Mesenchymal stem cell (in vitro differentiated cells and primary cell): ENCODE measurements at regions not wholly inside any gene's neighbourhood (a gene's known extent, or its start where the extent isn't known, plus 50 kb on each side); places are given as distances from the start of the nearest gene placed in this dataset.

Experiments
- DNase-seq: peaks from one replicate; pipeline ENCODE4 v3.0.0-alpha.2; 2013
- H2AFZ ChIP-seq: one replicate; pipeline ENCODE4 v1.6.1; 2013; ENCODE audit warnings: low read depth, mild to moderate bottlenecking, control low read depth, inconsistent platforms, low read length, moderate library complexity
- H2AK5ac ChIP-seq: 2 replicates; pipeline ENCODE4 v1.6.1; 2013; ENCODE audit warnings: low read length, moderate library complexity, mild to moderate bottlenecking, inconsistent platforms; ENCODE audit not compliant: severe bottlenecking
- H2BK120ac ChIP-seq: one replicate; pipeline ENCODE4 v1.6.1; 2013; ENCODE audit warnings: low read depth, mild to moderate bottlenecking, inconsistent platforms, low read length, moderate library complexity
- H2BK12ac ChIP-seq, 2 experiments: one replicate each; pipeline ENCODE4 v1.6.1; 2013; ENCODE audit warnings: inconsistent platforms in 2 of 2, low read length in 2 of 2, mild to moderate bottlenecking in 2 of 2, moderate library complexity in 2 of 2, control low read depth in 1 of 2
- H2BK15ac ChIP-seq: one replicate; pipeline ENCODE4 v1.6.1; 2013; ENCODE audit warnings: mild to moderate bottlenecking, low read depth, inconsistent platforms; ENCODE audit not compliant: poor library complexity, severe bottlenecking
- H2BK5ac ChIP-seq: 2 replicates; pipeline ENCODE4 v1.6.1; 2013; ENCODE audit warnings: low read depth, mild to moderate bottlenecking, low read length, control low read depth, inconsistent platforms; ENCODE audit not compliant: poor library complexity, severe bottlenecking
- H3K14ac ChIP-seq, 2 experiments: one replicate each; pipeline ENCODE4 v1.6.1; 2013; ENCODE audit warnings: inconsistent platforms in 2 of 2, low read length in 2 of 2, control low read depth in 1 of 2, mild to moderate bottlenecking in 1 of 2, moderate library complexity in 1 of 2
- H3K18ac ChIP-seq, 2 experiments: one replicate each; pipeline ENCODE4 v1.6.1; 2013; ENCODE audit warnings: inconsistent platforms in 2 of 2, low read length in 2 of 2, control low read depth in 1 of 2, low read depth in 1 of 2, mild to moderate bottlenecking in 1 of 2
- H3K23ac ChIP-seq, 2 experiments: one replicate each; pipeline ENCODE4 v1.6.1; 2013; ENCODE audit warnings: inconsistent platforms in 2 of 2, low read length in 2 of 2, mild to moderate bottlenecking in 2 of 2, moderate library complexity in 2 of 2, control low read depth in 1 of 2
- H3K27ac ChIP-seq: 2 replicates; pipeline ENCODE4 v1.5.1; 2013; ENCODE audit warnings: mild to moderate bottlenecking, moderate library complexity, low read length, control low read depth, inconsistent platforms; ENCODE audit not compliant: poor library complexity, severe bottlenecking
- H3K27me3 ChIP-seq, 2 experiments: 2 replicates each; pipeline versions ENCODE4 v1.6.1 to v1.7.0; 2013; ENCODE audit warnings: low read length in 2 of 2, mild to moderate bottlenecking in 2 of 2, moderate library complexity in 2 of 2, control low read depth in 1 of 2, inconsistent platforms in 1 of 2; ENCODE audit not compliant: control insufficient read depth in 1 of 2, insufficient read depth in 1 of 2
- H3K36me3 ChIP-seq, 2 experiments: 2 replicates each; pipeline versions ENCODE4 v1.6.1 to v1.7.0; 2013; ENCODE audit warnings: low read length in 2 of 2, control low read depth in 1 of 2, inconsistent platforms in 1 of 2, low read depth in 1 of 2, mild to moderate bottlenecking in 1 of 2; ENCODE audit not compliant: insufficient read depth in 2 of 2, control insufficient read depth in 1 of 2
- H3K4ac ChIP-seq, 2 experiments: one replicate each; pipeline ENCODE4 v1.6.1; 2013; ENCODE audit warnings: inconsistent platforms in 2 of 2, low read length in 2 of 2, mild to moderate bottlenecking in 2 of 2, moderate library complexity in 2 of 2, control low read depth in 1 of 2, low read depth in 1 of 2
- H3K4me1 ChIP-seq: 2 replicates; pipeline ENCODE4 v1.6.1; 2013; ENCODE audit warnings: low read depth, low read length, control low read depth; ENCODE audit not compliant: control insufficient read depth, insufficient read depth
- H3K4me2 ChIP-seq: 2 replicates; pipeline ENCODE4 v1.6.1; 2013; ENCODE audit warnings: low read length, mild to moderate bottlenecking, inconsistent platforms; ENCODE audit not compliant: poor library complexity, severe bottlenecking
- H3K4me3 ChIP-seq, 2 experiments: 2 replicates each; pipeline versions ENCODE4 v1.5.1 to v1.7.0; 2013; ENCODE audit warnings: low read length in 2 of 2, mild to moderate bottlenecking in 2 of 2, control low read depth in 1 of 2, low read depth in 1 of 2; ENCODE audit not compliant: insufficient read depth in 1 of 2
- H3K79me1 ChIP-seq: replicated peaks from 2 replicates; pipeline ENCODE4 v1.6.1; 2013; ENCODE audit warnings: mild to moderate bottlenecking, control low read depth, low read length, inconsistent platforms; ENCODE audit not compliant: poor library complexity, severe bottlenecking
- H3K9ac ChIP-seq: 2 replicates; pipeline ENCODE4 v1.7.0; 2013; ENCODE audit warnings: mild to moderate bottlenecking, low read length, moderate library complexity
- H3K9me3 ChIP-seq: 2 replicates; pipeline ENCODE4 v1.7.0; 2013; ENCODE audit warnings: mild to moderate bottlenecking, low read length; ENCODE audit not compliant: control insufficient read depth
- H4K8ac ChIP-seq: one replicate; pipeline ENCODE4 v1.6.1; 2013; ENCODE audit warnings: inconsistent platforms, mild to moderate bottlenecking, low read length, moderate library complexity
- H4K91ac ChIP-seq: one replicate; pipeline ENCODE4 v1.6.1; 2013; ENCODE audit warnings: mild to moderate bottlenecking, low read length, inconsistent platforms
- WGBS: methylation state at CpG from one replicate; pipeline ENCODE4 v1.1.7; 2013; ENCODE audit warnings: mixed read lengths; 5-methylcytosine and 5-hydroxymethylcytosine counted together

DNA sequence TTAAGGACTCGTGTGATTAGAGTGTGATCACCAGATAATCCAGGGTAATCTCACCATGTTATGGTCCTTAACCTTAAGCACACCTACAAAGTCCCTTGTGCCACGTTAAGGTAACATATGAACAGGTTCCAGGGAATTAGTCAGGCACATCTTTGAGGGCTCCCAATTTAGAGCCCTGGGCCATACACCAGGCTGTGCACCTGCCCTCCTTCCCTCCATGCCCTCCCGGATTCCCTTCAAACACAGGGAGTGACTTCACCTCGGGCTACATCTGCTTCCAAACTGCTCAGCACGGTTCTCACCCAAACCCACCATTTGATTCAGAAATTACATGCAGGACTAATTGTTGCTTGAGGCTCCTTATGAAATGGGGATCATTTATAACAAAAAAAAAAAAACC, 93.9 kb upstream of the HABP2 start:
- H3K4me1 ChIP-seq, result no peaks in the 10 kb centered on the region
- no peak overlapping the region for H3K4me3 ChIP-seq
- H3K23ac ChIP-seq, result no peak overlapping the region
- no peak overlapping the region for H2AFZ ChIP-seq
- no peak overlapping the region for H2BK12ac ChIP-seq
- no peak overlapping the region for H3K18ac ChIP-seq
- no peak overlapping the region for H4K91ac ChIP-seq
- H4K8ac ChIP-seq, result no peak overlapping the region
- no peak overlapping the region for H2BK120ac ChIP-seq
- no peaks in the 10 kb centered on the region for H3K9me3 ChIP-seq
- H3K27ac ChIP-seq, result no peak overlapping the region
- no peak overlapping the region for H2BK5ac ChIP-seq
- no peak overlapping the region for H2BK15ac ChIP-seq
- H3K36me3 ChIP-seq, result no peaks in the 10 kb centered on the region
- no peak overlapping the region for H3K4me2 ChIP-seq
- peaks cover 3 to 31% of the 10 kb centered on the region in 2 experiments for H3K27me3 ChIP-seq
- no peaks in the 10 kb centered on the region for H3K79me1 ChIP-seq
- no peak overlapping the region for H3K4ac ChIP-seq
- H2AK5ac ChIP-seq, result no peak overlapping the region
- no peak overlapping the region for H3K14ac ChIP-seq
- no peak overlapping the region for H3K9ac ChIP-seq
- DNase-seq, result no peak
- 79% methylated on average over 5 of the region's 5 CpGs for WGBS

DNA sequence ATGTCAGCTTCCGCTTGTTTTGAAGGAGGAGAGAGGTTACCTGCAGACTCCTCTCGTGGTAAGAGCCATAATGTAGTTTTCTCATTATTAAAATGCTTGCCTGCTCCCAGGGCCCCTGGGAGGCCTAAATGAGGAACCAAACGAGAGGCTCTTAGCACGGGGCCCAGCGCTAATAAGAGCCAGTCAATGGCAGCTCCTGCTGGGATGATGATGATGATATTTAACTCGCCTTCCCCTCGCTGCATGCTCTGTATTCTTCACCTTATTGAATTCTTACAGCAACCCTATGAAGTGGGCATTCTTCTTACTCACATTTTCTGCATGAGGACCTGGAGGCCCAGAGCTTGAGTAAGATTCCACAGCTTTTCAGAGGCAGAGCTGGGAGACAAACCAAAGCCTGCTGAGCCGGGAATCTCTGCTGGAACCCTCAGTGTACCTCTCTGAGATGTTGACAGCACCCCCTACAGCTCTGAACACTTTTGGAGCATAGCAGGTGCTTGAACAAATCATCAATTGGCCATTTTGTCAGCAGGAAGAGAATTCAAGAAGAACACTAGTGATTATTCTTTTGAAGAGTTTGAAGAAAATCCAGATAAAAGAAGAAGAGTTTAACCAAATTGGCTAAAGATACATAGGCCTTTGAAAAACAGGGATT, 93.1 kb upstream of the HABP2 start:
- H3K27me3 ChIP-seq, result peaks cover 3 to 32% of the 10 kb centered on the region in 2 experiments
- no peak overlapping the region for H3K4me2 ChIP-seq
- H3K23ac ChIP-seq, result no peak overlapping the region
- no peak overlapping the region for H2BK15ac ChIP-seq
- no peak overlapping the region for H2AK5ac ChIP-seq
- no peaks in the 10 kb centered on the region for H3K4me1 ChIP-seq
- no peak overlapping the region for H3K18ac ChIP-seq
- H3K36me3 ChIP-seq, result no peaks in the 10 kb centered on the region
- H4K91ac ChIP-seq, result no peak overlapping the region
- 68% methylated on average over 8 of the region's 8 CpGs for WGBS
- H2BK12ac ChIP-seq, result no peak overlapping the region
- H2BK120ac ChIP-seq, result no peak overlapping the region
- H3K9ac ChIP-seq, result no peak overlapping the region
- H4K8ac ChIP-seq, result no peak overlapping the region
- H2AFZ ChIP-seq, result no peak overlapping the region
- no peak overlapping the region for H3K4me3 ChIP-seq
- no peak overlapping the region for H2BK5ac ChIP-seq
- H3K9me3 ChIP-seq, result no peaks in the 10 kb centered on the region
- no peak overlapping the region for H3K4ac ChIP-seq
- no peak overlapping the region for H3K27ac ChIP-seq
- DNase-seq, result no peak
- H3K14ac ChIP-seq, result no peak overlapping the region
- H3K79me1 ChIP-seq, result no peaks in the 10 kb centered on the region

DNA sequence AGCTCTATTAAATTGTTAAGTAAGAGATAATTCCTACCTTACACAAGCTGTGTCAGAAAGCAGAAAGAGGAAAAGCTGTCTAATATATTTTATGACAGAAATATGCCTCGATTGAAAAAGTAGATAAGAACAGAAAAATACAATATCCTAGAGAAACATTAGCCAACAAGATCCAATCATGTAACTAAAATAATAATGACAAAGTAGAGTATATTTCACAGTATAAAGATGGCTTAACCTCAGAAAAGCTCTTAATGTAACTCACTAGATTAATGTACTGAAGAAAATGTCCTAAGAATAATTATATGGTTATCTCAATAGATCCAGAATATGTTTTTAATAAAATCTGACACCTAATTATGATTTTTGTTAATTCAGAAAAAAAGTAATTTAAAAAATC, 89.8 kb upstream of the HABP2 start:
- no peaks in the 10 kb centered on the region for H3K79me1 ChIP-seq
- H3K4ac ChIP-seq, result no peak overlapping the region
- H2AK5ac ChIP-seq, result no peak overlapping the region
- H3K14ac ChIP-seq, result no peak overlapping the region
- H3K27me3 ChIP-seq, result peaks cover 3 to 25% of the 10 kb centered on the region in 2 experiments
- H3K18ac ChIP-seq, result no peak overlapping the region
- no peak overlapping the region for H2BK12ac ChIP-seq
- H3K9ac ChIP-seq, result no peak overlapping the region
- H2BK15ac ChIP-seq, result no peak overlapping the region
- H2AFZ ChIP-seq, result no peak overlapping the region
- H3K23ac ChIP-seq, result no peak overlapping the region
- no peak for DNase-seq
- H3K4me2 ChIP-seq, result no peak overlapping the region
- H3K4me1 ChIP-seq, result no peaks in the 10 kb centered on the region
- H3K9me3 ChIP-seq, result peaks cover 6% of the 10 kb centered on the region
- no CpG with 5 or more reads among the region's 1 CpG for WGBS
- H3K4me3 ChIP-seq, result no peak overlapping the region
- H3K36me3 ChIP-seq, result no peaks in the 10 kb centered on the region
- no peak overlapping the region for H2BK5ac ChIP-seq
- H4K91ac ChIP-seq, result no peak overlapping the region
- no peak overlapping the region for H3K27ac ChIP-seq
- no peak overlapping the region for H4K8ac ChIP-seq
- no peak overlapping the region for H2BK120ac ChIP-seq

DNA sequence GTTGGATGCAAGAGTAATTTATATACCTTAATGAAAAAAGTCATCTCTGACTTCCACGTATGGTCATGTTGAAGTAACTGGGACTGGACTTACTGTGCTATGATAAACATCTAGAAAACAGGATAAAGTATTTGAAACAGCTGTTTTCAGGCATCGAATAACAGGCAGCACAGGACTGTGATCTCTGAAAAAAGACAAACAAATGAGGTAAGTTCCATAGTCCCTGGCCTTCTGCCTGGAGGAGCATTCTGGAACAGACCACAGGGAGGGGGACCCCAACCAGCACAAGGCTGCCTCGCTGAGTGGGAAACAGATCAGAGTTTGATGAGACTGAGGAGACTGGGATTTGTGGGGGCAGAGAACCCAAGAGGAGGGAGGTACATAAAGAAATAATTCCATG, 89.1 kb upstream of the HABP2 start:
- no peak overlapping the region for H3K27ac ChIP-seq
- no peak overlapping the region for H2AFZ ChIP-seq
- no peak overlapping the region for H4K91ac ChIP-seq
- WGBS, result 39% methylated on average over 3 of the region's 3 CpGs
- no peak overlapping the region for H3K18ac ChIP-seq
- H3K4me3 ChIP-seq, result no peak overlapping the region
- no peaks in the 10 kb centered on the region for H3K4me1 ChIP-seq
- no peaks in the 10 kb centered on the region for H3K79me1 ChIP-seq
- H3K23ac ChIP-seq, result no peak overlapping the region
- H2BK5ac ChIP-seq, result no peak overlapping the region
- H3K4ac ChIP-seq, result no peak overlapping the region
- H2BK120ac ChIP-seq, result no peak overlapping the region
- no peak overlapping the region for H3K4me2 ChIP-seq
- no peak overlapping the region for H4K8ac ChIP-seq
- H2AK5ac ChIP-seq, result no peak overlapping the region
- H2BK15ac ChIP-seq, result no peak overlapping the region
- H3K36me3 ChIP-seq, result no peaks in the 10 kb centered on the region
- peaks cover 6% of the 10 kb centered on the region for H3K9me3 ChIP-seq
- H2BK12ac ChIP-seq, result no peak overlapping the region
- H3K27me3 ChIP-seq, result peaks cover 3 to 22% of the 10 kb centered on the region in 2 experiments
- H3K9ac ChIP-seq, result no peak overlapping the region
- DNase-seq, result peak; percentile 27
- no peak overlapping the region for H3K14ac ChIP-seq
